Right lobe of liver (tissue), 6 donors: ENCODE measurements at regions not wholly inside any gene's neighbourhood (a gene's known extent, or its start where the extent isn't known, plus 50 kb on each side); places are given as distances from the start of the nearest gene placed in this dataset.

ENCODE experiments used
- ATAC-seq, 4 donors: fragments of 200-7000 bp; cut with Tn5 transposase; one replicate each; pipeline ENCODE4 v1.9.1; 2020; ENCODE audit warnings: mild to moderate bottlenecking in 4 of 4, moderate library complexity in 4 of 4
- DNase-seq, 3 donors: peaks; one replicate each; pipeline ENCODE4 v3.0.0-alpha.2; 2020
- H3K27ac ChIP-seq, 3 donors: fragments of 200-600 bp; one replicate each; pipeline ENCODE4 v1.8.0; 2022
- H3K27me3 ChIP-seq, 2 donors: fragments of 200-600 bp; one replicate each; pipeline ENCODE4 v1.8.0; 2022
- H3K36me3 ChIP-seq, 4 donors: fragments of 200-600 bp; sonication (generic) in 1 of 4; one replicate each; pipeline versions ENCODE4 v1.5.1 to v1.8.0; 2017 to 2022; ENCODE audit warnings: control low read depth in 1 of 4
- H3K4me1 ChIP-seq, 4 donors: fragments of 200-600 bp; sonication (generic) in 1 of 4; one replicate each; pipeline versions ENCODE4 v1.5.1 to v1.8.0; 2017 to 2022; ENCODE audit warnings: control low read depth in 1 of 4
- H3K4me3 ChIP-seq, 3 donors: fragments of 200-600 bp; one replicate each; pipeline ENCODE4 v1.8.0; 2022
- H3K9me3 ChIP-seq, 4 donors: fragments of 200-600 bp; sonication (generic) in 1 of 4; one replicate each; pipeline versions ENCODE4 v1.5.1 to v1.8.0; 2017 to 2022; ENCODE audit warnings: control low read depth in 1 of 4
- CTCF ChIP-seq, 4 donors: fragments of 200-600 bp in 3 of 4; fragments of 450-650 bp in 1 of 4; IDR thresholded peaks; one replicate each; pipeline versions ENCODE4 v1.5.1 to v1.8.0; 2016 to 2022; ENCODE audit warnings: antibody characterized with exemption in 4 of 4, mild to moderate bottlenecking in 2 of 4
- POLR2A ChIP-seq: fragments of 450-650 bp; IDR thresholded peaks from one replicate; pipeline ENCODE4 v1.6.1; 2017; ENCODE audit warnings: antibody characterized with exemption, mild to moderate bottlenecking
- WGBS: methylation state at CpG from one replicate; pipeline ENCODE4 v1.1.6; 2018; ENCODE audit warnings: low coverage, low lambda C conversion rate; ENCODE audit not compliant: insufficient coverage; ENCODE audit errors: missing lambda C conversion rate; 5-methylcytosine and 5-hydroxymethylcytosine counted together
- intact Hi-C, 2 donors: fragments of 100-400 bp; cut with DNase I; formaldehyde crosslinking; loops; one replicate each; pipeline versions ENCODE4 v1.11.2 to v1.14.1; 2022
- donor health status: DM: no; HTN: yes; CAD: no.
- donor health status: DM: no; HTN: no; CAD: no.
- donor health status: DM: no; HTN: no; CAD: no.
- donor health status: DM: no; HTN: yes; CAD: no.
- donor health status: DM: no; HTN: yes; CAD: no.

DNA sequence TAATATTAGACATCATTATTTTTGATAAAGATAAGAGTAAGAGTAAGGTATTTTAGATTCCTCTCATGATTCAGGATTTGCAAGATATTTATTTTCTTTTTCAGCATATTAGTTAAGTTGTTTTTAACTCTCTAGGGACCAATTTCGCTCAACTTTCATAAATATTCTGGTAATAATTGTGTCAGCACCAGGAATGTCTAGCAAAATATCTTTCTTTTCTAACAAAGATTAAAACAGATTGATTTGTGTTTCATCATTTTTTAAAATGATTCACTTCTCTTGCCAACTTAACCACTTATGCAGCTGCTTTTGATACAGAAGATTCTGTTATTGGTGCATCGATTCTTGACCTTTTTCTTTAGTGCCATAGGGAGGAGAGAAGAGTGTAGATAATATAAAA is 172.8 kb upstream of the PTGFR start:
- Histone ChIP-seq H3K9me3 (no peaks in the 10 kb centered on the region), H3K27me3 (no peaks in the 10 kb centered on the region), H3K4me1 (no peaks in the 10 kb centered on the region), H3K36me3 (no peaks in the 10 kb centered on the region), H3K27ac (no peak overlapping the region), H3K4me3 (no peak overlapping the region)
- ATAC-seq (no peak), DNase-seq (no peak)
- no peak for TF ChIP-seq CTCF (IDR thresholded peaks at IDR 0.05)
- TF ChIP-seq POLR2A, result no peak
- 73% methylated on average over 2 of the region's 2 CpGs for WGBS
- intact Hi-C loops, result no loop called here

- no peaks in the 10 kb centered on the region for H3K36me3 ChIP-seq
- no peak for TF ChIP-seq CTCF (IDR thresholded peaks at IDR 0.05)
- intact Hi-C loops, result no loop called here
- DNase-seq, result no peak
- ATAC-seq, result no peak
- H3K27ac ChIP-seq, result no peak overlapping the region
- H3K27me3 ChIP-seq, result no peaks in the 10 kb centered on the region
- H3K9me3 ChIP-seq, result no peaks in the 10 kb centered on the region
- no peaks in the 10 kb centered on the region for H3K4me1 ChIP-seq
- no peak overlapping the region for H3K4me3 ChIP-seq
- WGBS, result 83% methylated on average over 2 of the region's 2 CpGs
Observed at GRCh38 chr1:78319603-78320002, 171.2 kb upstream of the PTGFR start.

- Histone ChIP-seq H3K4me1 (no peaks in the 10 kb centered on the region), H3K4me3 (no peak overlapping the region), H3K36me3 (no peaks in the 10 kb centered on the region), H3K27me3 (no peaks in the 10 kb centered on the region), H3K9me3 (no peaks in the 10 kb centered on the region), H3K27ac (no peak overlapping the region)
- DNase-seq, result no peak
- TF ChIP-seq CTCF (IDR thresholded peaks at IDR 0.05) (no peak), POLR2A (no peak)
- ATAC-seq, result no peak
- 51% methylated on average over 2 of the region's 2 CpGs for WGBS
- intact Hi-C loops, result no loop called here
Observed at GRCh38 chr1:78322928-78323680, 167.7 kb upstream of the PTGFR start.

DNA sequence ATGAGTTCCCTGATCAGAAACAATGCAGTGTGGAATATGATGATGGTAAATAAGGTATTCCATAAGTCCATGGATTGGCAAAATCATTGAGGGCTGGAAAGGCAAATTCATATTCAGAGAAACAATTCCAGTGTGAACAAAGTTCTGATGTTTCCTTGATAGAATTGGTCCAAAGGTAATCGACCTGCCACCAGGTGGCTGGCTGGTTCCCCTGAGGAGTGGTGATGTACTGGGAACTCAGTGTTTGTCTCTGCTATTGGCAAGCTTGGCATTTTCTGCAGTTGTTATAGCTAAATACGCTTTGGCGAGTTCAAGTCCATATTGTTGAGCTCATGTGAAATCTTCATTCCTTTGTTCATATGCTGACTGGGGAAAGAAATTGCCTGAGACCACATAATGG is 165.5 kb upstream of the PTGFR start:
- DNase-seq (no peak), ATAC-seq (no peak)
- TF ChIP-seq CTCF (IDR thresholded peaks at IDR 0.05), result no peak
- TF ChIP-seq POLR2A, result no peak
- 67% methylated on average over 3 of the region's 3 CpGs for WGBS
- Histone ChIP-seq H3K27ac (no peak overlapping the region), H3K4me1 (no peaks in the 10 kb centered on the region), H3K36me3 (no peaks in the 10 kb centered on the region), H3K4me3 (no peak overlapping the region), H3K9me3 (no peaks in the 10 kb centered on the region), H3K27me3 (no peaks in the 10 kb centered on the region)
- intact Hi-C loops, result no loop called here

DNA sequence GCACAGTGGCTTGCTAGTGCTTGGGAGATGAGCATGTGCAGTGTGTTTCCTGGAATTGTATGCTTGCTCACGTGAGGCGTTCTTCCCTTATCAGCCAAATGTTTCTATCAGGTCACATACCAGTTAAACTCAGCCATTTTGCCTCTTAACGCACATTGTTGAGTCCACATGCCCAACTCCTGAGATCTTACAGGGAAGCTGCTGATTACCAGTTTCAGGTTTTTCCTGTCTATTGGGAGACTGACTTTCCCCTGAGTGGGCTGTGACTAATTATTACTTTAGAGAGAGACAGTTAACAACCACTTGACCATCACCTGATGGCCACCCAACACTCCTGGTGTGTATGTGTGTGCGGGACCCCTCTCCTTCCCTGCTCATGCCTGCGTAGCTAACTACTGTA is 161.3 kb upstream of the PTGFR start:
- no peaks in the 10 kb centered on the region for H3K27me3 ChIP-seq
- H3K4me1 ChIP-seq, result no peaks in the 10 kb centered on the region
- H3K36me3 ChIP-seq, result no peaks in the 10 kb centered on the region
- DNase-seq, result no peak
- WGBS, result 82% methylated on average over 5 of the region's 5 CpGs
- H3K27ac ChIP-seq, result no peak overlapping the region
- H3K9me3 ChIP-seq, result no peaks in the 10 kb centered on the region
- no peak for TF ChIP-seq CTCF (IDR thresholded peaks at IDR 0.05)
- TF ChIP-seq POLR2A, result no peak
- intact Hi-C loops, result no loop called here
- H3K4me3 ChIP-seq, result no peak overlapping the region
- no peak for ATAC-seq
